Erythroblast (primary cell): ENCODE measurements at regions not wholly inside any gene's neighbourhood (a gene's known extent, or its start where the extent isn't known, plus 50 kb on each side); places are given as distances from the start of the nearest gene placed in this dataset.
"Not testable (repeated sequence)": the region's sequence is repeated elsewhere in the genome, so short reads cannot be mapped to it uniquely, and the experiment has no call there.

ENCODE experiments used
- DNase-seq, 2 experiments: peaks; one replicate each; lab custom pipeline; 2025; lab: John Stamatoyannopoulos, UW
- GATA1 ChIP-seq: IDR thresholded peaks from 2 replicates; pipeline ENCODE4 v1.6.1; 2011; ENCODE audit warnings: low read depth, mild to moderate bottlenecking, control low read depth, low read length, moderate library complexity
- POLR2A ChIP-seq: IDR thresholded peaks from 2 replicates; pipeline ENCODE4 v1.6.1; 2011; ENCODE audit warnings: mild to moderate bottlenecking, low read length

- DNase-seq = no peak
Observed at GRCh38 chr15:39251413-39252133, 329.3 kb upstream of the THBS1 start.

GRCh38 chr15:39252134-39252470 is 328.8 kb upstream of the THBS1 start:
- no peak for TF ChIP-seq POLR2A
- TF ChIP-seq GATA1 = no peak
- no peak for DNase-seq

More at GRCh38 chr15:39251413-39252133, 329.3 kb upstream of the THBS1 start:
- TF ChIP-seq POLR2A (no peak), GATA1 (no peak)

GRCh38 chr15:39253552-39253951 is 327.3 kb upstream of the THBS1 start:
- TF ChIP-seq POLR2A (no peak), GATA1 (no peak)
- no peak for DNase-seq

GRCh38 chr15:39254181-39254580 is 326.7 kb upstream of the THBS1 start:
- no peak for DNase-seq
- TF ChIP-seq POLR2A = no peak
- no peak for TF ChIP-seq GATA1

GRCh38 chr15:39255760-39256159 is 325.1 kb upstream of the THBS1 start:
- no peak for DNase-seq
- TF ChIP-seq GATA1 (no peak), POLR2A (no peak)

GRCh38 chr15:39260391-39260790 is 320.5 kb upstream of the THBS1 start:
- no peak for TF ChIP-seq GATA1
- no peak for TF ChIP-seq POLR2A
- DNase-seq = no peak

- DNase-seq = no peak
- no peak for TF ChIP-seq POLR2A
Observed at GRCh38 chr15:39260791-39261190, 320.1 kb upstream of the THBS1 start.

GRCh38 chr15:39261397-39262183 is 319.3 kb upstream of the THBS1 start:
- DNase-seq = not testable (repeated sequence)

GRCh38 chr15:39262995-39263772 is 317.7 kb upstream of the THBS1 start:
- DNase-seq = not testable (repeated sequence)

GRCh38 chr15:39265261-39265660 is 315.6 kb upstream of the THBS1 start:
- TF ChIP-seq GATA1 (no peak), POLR2A (no peak)

GRCh38 chr15:39266890-39267289 is 314.0 kb upstream of the THBS1 start:
- DNase-seq = peak in 1 of 2 experiments; percentile 36
- TF ChIP-seq GATA1 (no peak), POLR2A (no peak)

More at GRCh38 chr15:39265261-39265660, 315.6 kb upstream of the THBS1 start:
- no peak for DNase-seq

- no peak for TF ChIP-seq GATA1
- TF ChIP-seq POLR2A = no peak
- no peak for DNase-seq
Observed at GRCh38 chr15:39267685-39268084, 313.2 kb upstream of the THBS1 start.

- no peak for TF ChIP-seq POLR2A
- TF ChIP-seq GATA1 = no peak
- DNase-seq = no peak
Observed at GRCh38 chr15:39269352-39269751, 311.5 kb upstream of the THBS1 start.

GRCh38 chr15:39269821-39270220 is 311.1 kb upstream of the THBS1 start:
- TF ChIP-seq POLR2A (no peak), GATA1 (no peak)
- no peak for DNase-seq
